ENCODE measurements at regions not wholly inside any gene's neighbourhood (a gene's known extent, or its start where the extent isn't known, plus 50 kb on each side); places are given as distances from the start of the nearest gene placed in this dataset.

DNA sequence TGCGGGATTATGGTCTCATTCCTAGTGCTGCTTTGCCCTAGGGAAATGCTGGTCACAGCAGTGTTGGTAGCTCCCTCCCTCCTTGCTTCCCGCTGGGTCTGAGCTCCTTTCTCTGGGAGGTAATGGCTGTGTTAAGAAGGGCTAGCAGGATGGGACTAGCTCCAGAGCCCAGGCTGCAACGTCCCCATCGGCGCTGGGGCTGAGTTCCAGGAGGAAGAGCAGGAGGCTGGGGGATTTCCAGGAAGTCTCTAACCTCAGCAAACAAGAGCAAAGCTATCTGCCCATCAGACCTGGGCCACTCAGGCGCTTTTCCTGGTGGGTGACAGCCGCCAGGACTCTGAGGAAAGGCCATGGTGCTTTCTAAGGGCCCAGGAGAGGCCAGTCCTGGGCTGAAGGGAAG is 174.2 kb downstream of the DLL1 start:
- no peaks in the 10 kb centered on the region for H3K36me3 ChIP-seq (ENCODE audit: control insufficient read depth in 3 of 3, insufficient read depth in 2 of 3, low read depth in 1 of 3, low read length in 3 of 3)
- no peaks in the 10 kb centered on the region for H3K27me3 ChIP-seq (ENCODE audit: control insufficient read depth in 3 of 3, insufficient read depth in 3 of 3, low read length in 3 of 3)
- WGBS, 3 donors, result 47 to 73% (median 51%) methylated on average over 7 of the region's 7 CpGs
- peak overlapping the region in 1 of 3 donors; percentile 38 for H3K27ac ChIP-seq (ENCODE audit: low read depth in 1 of 3, low read length in 2 of 3)
- DNase-seq (no peak), FAIRE-seq (no peak)
- no peaks in the 10 kb centered on the region for H3K4me1 ChIP-seq (ENCODE audit: control insufficient read depth in 3 of 3, insufficient read depth in 2 of 3, low read depth in 1 of 3, low read length in 2 of 3)
- no peaks in the 10 kb centered on the region for H3K9me3 ChIP-seq (ENCODE audit: control insufficient read depth in 2 of 2, insufficient read depth in 1 of 2, low read depth in 1 of 2, low read length in 1 of 2)
- no peak overlapping the region for H3K4me3 ChIP-seq (ENCODE audit: low read depth in 1 of 3, low read length in 3 of 3)

DNA sequence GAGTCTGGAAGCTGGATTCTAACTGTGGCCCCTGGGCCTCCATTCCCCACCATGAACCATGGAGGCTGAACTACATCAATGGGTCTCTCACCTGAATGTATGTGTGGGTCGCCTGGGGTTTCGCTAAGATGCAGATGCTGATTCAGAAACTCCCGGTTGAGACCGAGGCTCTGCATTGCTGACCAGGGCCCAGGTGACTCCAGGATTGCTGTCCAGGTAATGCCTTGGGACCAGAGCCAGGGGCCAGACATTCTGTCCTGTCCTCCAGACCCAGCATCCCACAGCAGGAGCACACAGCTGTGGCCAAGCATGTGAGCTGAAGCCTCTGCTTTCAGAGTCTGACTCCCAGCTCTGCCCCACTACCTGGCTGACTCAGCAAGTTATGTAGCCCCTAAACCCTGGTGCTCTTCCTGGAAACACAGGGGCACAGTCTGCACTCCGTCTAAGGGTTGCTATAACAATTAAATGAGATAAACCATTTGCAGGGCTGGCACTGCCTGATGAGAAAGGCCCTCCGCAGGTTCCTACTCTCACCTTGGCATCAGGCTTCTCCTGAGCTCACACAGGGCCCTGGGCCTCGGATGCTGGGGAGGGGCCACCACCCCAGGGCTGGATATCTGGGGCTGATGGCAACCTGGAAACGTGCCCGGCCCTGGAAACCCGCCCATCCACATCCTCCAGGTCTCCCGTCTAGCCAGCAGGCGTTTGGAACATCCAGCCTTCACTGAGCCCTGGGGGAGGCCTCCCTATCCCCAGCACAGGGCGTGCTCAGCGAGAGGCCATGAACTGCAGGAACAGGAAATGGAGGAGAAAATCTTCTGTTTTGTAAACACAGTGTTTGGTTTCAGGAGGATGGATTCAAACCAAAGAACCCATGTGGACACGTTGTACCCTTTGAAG is 175.7 kb downstream of the DLL1 start:
- H3K9me3 ChIP-seq (ENCODE audit: control insufficient read depth in 2 of 2, insufficient read depth in 1 of 2, low read depth in 1 of 2, low read length in 1 of 2), result no peaks in the 10 kb centered on the region
- FAIRE-seq, result no peak
- 49 to 65% (median 65%) methylated on average over 15 of the region's 15 CpGs for WGBS, 3 donors
- no peaks in the 10 kb centered on the region for H3K27me3 ChIP-seq (ENCODE audit: control insufficient read depth in 3 of 3, insufficient read depth in 3 of 3, low read length in 3 of 3)
- H3K4me1 ChIP-seq (ENCODE audit: control insufficient read depth in 3 of 3, insufficient read depth in 2 of 3, low read depth in 1 of 3, low read length in 2 of 3), result no peaks in the 10 kb centered on the region
- peak overlapping the region in 1 of 3 donors; percentile 24 for H3K27ac ChIP-seq (ENCODE audit: low read depth in 1 of 3, low read length in 2 of 3)
- no peak for DNase-seq
- no peak overlapping the region for H3K4me3 ChIP-seq (ENCODE audit: low read depth in 1 of 3, low read length in 3 of 3)
- H3K36me3 ChIP-seq (ENCODE audit: control insufficient read depth in 3 of 3, insufficient read depth in 2 of 3, low read depth in 1 of 3, low read length in 3 of 3), result no peaks in the 10 kb centered on the region

DNA sequence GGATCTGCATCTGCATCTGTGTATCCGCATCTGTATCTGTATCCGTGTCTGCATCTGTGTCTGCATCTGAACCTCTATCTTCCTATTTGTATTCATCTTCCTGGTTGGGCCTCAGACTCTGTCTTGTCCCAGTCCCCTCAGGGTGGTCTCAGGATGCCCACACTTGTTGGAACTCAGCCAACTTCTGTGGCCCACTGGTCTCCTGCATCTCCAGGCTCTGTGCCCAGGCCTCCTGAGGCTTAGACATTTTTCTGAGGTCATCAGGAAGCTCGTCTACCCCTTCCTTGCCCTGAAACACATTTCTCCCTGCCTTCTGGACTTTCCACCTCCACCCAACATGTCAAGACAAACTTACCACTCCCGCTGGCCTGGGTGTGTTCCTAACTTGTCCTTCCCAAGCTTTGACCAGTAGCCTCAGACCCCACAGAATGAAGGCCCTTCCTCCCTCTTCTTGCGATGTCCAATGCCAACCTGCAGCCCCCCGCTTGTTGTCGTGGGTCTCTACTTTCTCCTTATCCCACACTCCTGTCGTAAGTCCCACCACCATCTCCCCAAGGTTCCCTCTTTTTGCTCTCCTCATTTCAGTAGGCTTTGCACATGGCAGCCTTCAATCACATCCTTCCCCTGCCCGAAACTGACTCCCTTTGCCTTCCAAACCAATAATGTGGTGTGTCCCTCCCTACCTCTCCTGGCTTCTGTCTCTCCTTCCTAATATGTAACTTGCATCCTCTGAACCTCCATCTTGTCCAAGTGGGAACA is 176.5 kb downstream of the DLL1 start:
- DNase-seq (no peak), FAIRE-seq (no peak)
- H3K4me1 ChIP-seq (ENCODE audit: control insufficient read depth in 3 of 3, insufficient read depth in 2 of 3, low read depth in 1 of 3, low read length in 2 of 3), result no peaks in the 10 kb centered on the region
- WGBS, 3 donors, result 82 to 87% (median 86%) methylated on average over 9 of the region's 9 CpGs
- H3K4me3 ChIP-seq (ENCODE audit: low read depth in 1 of 3, low read length in 3 of 3), result no peak overlapping the region
- H3K27ac ChIP-seq (ENCODE audit: low read depth in 1 of 3, low read length in 2 of 3), result no peak overlapping the region
- H3K36me3 ChIP-seq (ENCODE audit: control insufficient read depth in 3 of 3, insufficient read depth in 2 of 3, low read depth in 1 of 3, low read length in 3 of 3), result no peaks in the 10 kb centered on the region
- no peaks in the 10 kb centered on the region for H3K9me3 ChIP-seq (ENCODE audit: control insufficient read depth in 2 of 2, insufficient read depth in 1 of 2, low read depth in 1 of 2, low read length in 1 of 2)
- H3K27me3 ChIP-seq (ENCODE audit: control insufficient read depth in 3 of 3, insufficient read depth in 3 of 3, low read length in 3 of 3), result no peaks in the 10 kb centered on the region

DNA sequence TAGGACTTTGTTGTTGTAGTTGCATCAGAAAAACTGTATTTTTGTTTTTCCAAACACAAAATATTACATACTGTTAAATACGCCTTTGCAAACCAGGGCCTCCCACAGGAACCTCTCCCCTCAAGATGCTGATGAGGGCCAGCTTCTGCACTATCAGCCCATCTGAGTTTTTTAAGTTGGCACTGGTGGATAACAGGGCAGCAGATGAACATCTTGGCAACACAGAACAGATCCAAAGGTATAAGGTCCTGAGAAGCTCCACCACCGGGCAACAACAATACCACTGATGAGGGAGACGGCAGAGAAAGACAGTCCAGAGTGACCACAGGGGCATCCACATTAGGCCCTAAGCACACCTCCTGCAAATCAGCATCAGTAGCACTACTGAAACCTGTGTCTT is 177.7 kb downstream of the DLL1 start:
- no peaks in the 10 kb centered on the region for H3K4me1 ChIP-seq (ENCODE audit: control insufficient read depth in 3 of 3, insufficient read depth in 2 of 3, low read depth in 1 of 3, low read length in 2 of 3)
- FAIRE-seq, result no peak
- no peak for DNase-seq
- no peaks in the 10 kb centered on the region for H3K27me3 ChIP-seq (ENCODE audit: control insufficient read depth in 3 of 3, insufficient read depth in 3 of 3, low read length in 3 of 3)
- no peaks in the 10 kb centered on the region for H3K36me3 ChIP-seq (ENCODE audit: control insufficient read depth in 3 of 3, insufficient read depth in 2 of 3, low read depth in 1 of 3, low read length in 3 of 3)
- no peak overlapping the region for H3K27ac ChIP-seq (ENCODE audit: low read depth in 1 of 3, low read length in 2 of 3)
- 70 to 92% (median 78%) methylated on average over 3 of the region's 3 CpGs for WGBS, 3 donors
- H3K4me3 ChIP-seq (ENCODE audit: low read depth in 1 of 3, low read length in 3 of 3), result no peak overlapping the region
- H3K9me3 ChIP-seq (ENCODE audit: control insufficient read depth in 2 of 2, insufficient read depth in 1 of 2, low read depth in 1 of 2, low read length in 1 of 2), result no peaks in the 10 kb centered on the region

DNA sequence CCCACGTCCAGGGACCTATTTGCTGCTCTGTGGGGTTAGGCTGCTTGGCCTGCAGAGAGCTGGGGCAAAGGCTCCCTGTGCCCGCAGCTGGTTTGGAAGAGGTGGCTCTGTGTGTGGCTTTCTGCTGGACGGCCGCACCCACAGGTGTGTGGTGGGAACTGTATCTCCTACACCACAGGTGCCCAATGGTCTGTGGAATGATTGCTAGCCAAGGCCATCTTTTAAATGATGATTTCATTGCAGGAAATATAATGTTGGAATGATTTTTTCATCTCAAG is 178.4 kb downstream of the DLL1 start:
- Histone ChIP-seq H3K9me3 (ENCODE audit: control insufficient read depth in 2 of 2, insufficient read depth in 1 of 2, low read depth in 1 of 2, low read length in 1 of 2) (no peaks in the 10 kb centered on the region), H3K27ac (ENCODE audit: low read depth in 1 of 3, low read length in 2 of 3) (no peak overlapping the region), H3K4me3 (ENCODE audit: low read depth in 1 of 3, low read length in 3 of 3) (no peak overlapping the region), H3K4me1 (ENCODE audit: control insufficient read depth in 3 of 3, insufficient read depth in 2 of 3, low read depth in 1 of 3, low read length in 2 of 3) (no peaks in the 10 kb centered on the region), H3K36me3 (ENCODE audit: control insufficient read depth in 3 of 3, insufficient read depth in 2 of 3, low read depth in 1 of 3, low read length in 3 of 3) (no peaks in the 10 kb centered on the region), H3K27me3 (ENCODE audit: control insufficient read depth in 3 of 3, insufficient read depth in 3 of 3, low read length in 3 of 3) (no peaks in the 10 kb centered on the region)
- FAIRE-seq (no peak), DNase-seq (no peak)
- WGBS, 3 donors, result 85 to 91% (median 87%) methylated on average over 4 of the region's 4 CpGs

DNA sequence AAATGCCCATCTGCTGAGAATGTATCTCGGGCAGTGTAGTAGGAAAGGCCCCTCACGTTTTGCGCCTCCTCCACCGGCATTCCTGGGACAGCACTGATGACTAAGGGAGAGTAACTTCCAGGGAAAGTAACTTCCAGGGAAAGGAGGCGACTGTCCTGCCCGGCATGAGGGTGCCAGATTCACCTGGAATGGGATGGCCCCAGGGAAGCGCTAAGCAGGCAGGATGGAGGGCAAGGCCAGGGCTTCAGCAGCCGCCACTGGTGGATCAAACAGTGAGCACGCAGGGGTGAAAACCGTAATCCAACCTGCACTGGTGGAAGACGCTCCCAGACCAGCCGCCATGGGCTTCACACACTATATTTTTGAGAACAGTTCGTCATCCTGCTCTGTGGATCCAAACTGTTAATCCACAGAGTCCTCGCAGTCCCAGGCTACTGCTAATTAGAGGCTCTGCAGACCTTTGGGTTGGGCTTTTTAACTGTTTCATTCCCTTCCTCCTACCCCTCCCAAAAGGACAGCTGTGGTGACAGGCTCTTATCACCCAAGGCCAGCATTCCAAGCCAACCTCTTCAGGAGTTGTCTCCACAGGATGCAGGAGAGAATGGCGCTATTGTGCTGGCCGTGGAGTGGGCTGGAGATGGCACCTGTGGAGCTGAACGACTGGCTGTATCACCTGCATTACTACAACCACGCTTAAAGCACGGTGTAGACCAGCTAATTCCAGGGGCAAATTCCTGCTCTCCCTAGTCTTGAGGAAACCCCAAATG is 178.9 kb downstream of the DLL1 start:
- Histone ChIP-seq H3K27ac (ENCODE audit: low read depth in 1 of 3, low read length in 2 of 3) (no peak overlapping the region), H3K9me3 (ENCODE audit: control insufficient read depth in 2 of 2, insufficient read depth in 1 of 2, low read depth in 1 of 2, low read length in 1 of 2) (no peaks in the 10 kb centered on the region), H3K4me1 (ENCODE audit: control insufficient read depth in 3 of 3, insufficient read depth in 2 of 3, low read depth in 1 of 3, low read length in 2 of 3) (no peaks in the 10 kb centered on the region), H3K4me3 (ENCODE audit: low read depth in 1 of 3, low read length in 3 of 3) (no peak overlapping the region), H3K36me3 (ENCODE audit: control insufficient read depth in 3 of 3, insufficient read depth in 2 of 3, low read depth in 1 of 3, low read length in 3 of 3) (no peaks in the 10 kb centered on the region), H3K27me3 (ENCODE audit: control insufficient read depth in 3 of 3, insufficient read depth in 3 of 3, low read length in 3 of 3) (no peaks in the 10 kb centered on the region)
- DNase-seq, result no peak
- FAIRE-seq, result no peak
- 72 to 81% (median 81%) methylated on average over 19 of the region's 19 CpGs for WGBS, 3 donors

DNA sequence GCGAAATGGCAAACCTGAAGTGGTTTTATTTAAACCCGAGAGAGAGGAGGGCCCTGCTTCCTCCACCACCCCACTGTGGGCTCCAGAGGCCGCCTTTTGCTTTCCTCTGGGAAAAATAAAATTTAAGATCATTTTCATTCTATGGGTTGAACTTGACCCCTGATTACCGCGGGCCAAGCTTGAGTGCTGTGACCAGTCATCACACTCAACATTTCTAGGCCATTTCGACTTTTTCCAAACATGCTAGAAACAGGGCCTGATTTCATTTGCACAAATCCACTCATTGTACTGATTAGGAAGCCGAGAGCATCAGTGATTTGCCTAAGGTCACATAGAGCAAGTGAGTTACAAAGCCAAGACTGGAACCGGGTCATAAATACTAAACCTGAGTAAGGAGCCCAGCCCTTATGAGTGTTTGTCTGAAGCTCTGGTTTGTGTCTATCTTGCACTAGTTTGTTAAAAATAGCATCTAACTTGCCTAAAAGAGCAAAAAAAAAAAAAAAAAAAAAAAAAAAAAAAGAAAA is 179.7 kb downstream of the DLL1 start:
- H3K4me3 ChIP-seq (ENCODE audit: low read depth in 1 of 3, low read length in 3 of 3), result no peak overlapping the region
- no peak for DNase-seq
- FAIRE-seq, result no peak
- H3K9me3 ChIP-seq (ENCODE audit: control insufficient read depth in 2 of 2, insufficient read depth in 1 of 2, low read depth in 1 of 2, low read length in 1 of 2), result no peaks in the 10 kb centered on the region
- H3K36me3 ChIP-seq (ENCODE audit: control insufficient read depth in 3 of 3, insufficient read depth in 2 of 3, low read depth in 1 of 3, low read length in 3 of 3), result no peaks in the 10 kb centered on the region
- H3K27me3 ChIP-seq (ENCODE audit: control insufficient read depth in 3 of 3, insufficient read depth in 3 of 3, low read length in 3 of 3), result no peaks in the 10 kb centered on the region
- WGBS, 3 donors, result 77 to 85% (median 81%) methylated on average over 8 of the region's 8 CpGs
- H3K27ac ChIP-seq (ENCODE audit: low read depth in 1 of 3, low read length in 2 of 3), result no peak overlapping the region
- H3K4me1 ChIP-seq (ENCODE audit: control insufficient read depth in 3 of 3, insufficient read depth in 2 of 3, low read depth in 1 of 3, low read length in 2 of 3), result no peaks in the 10 kb centered on the region

All from small intestine (tissue), 7 donors.